Calu3 (cell line): ENCODE measurements at regions not wholly inside any gene's neighbourhood (a gene's known extent, or its start where the extent isn't known, plus 50 kb on each side); places are given as distances from the start of the nearest gene placed in this dataset.

Source experiments
- BruUV-seq: library from RNA; stranded (reverse); fragments of 400-500 nt; replicated peaks from 2 replicates; lab custom pipeline; 2021; lab: Mats Ljungman, UMichigan
- CTCF ChIA-PET: fragments of 300-600 bp; sonication (Branson Sonifier 250); formaldehyde crosslinking; loops from one replicate; lab custom pipeline; 2022; ENCODE audit warnings: antibody characterized with exemption; lab: Charles Lee
- DNase-seq: peaks from one replicate; pipeline ENCODE4 v3.0.0; 2022
- H3K27ac Mint-ChIP-seq: one replicate; pipeline ENCODE4 v1.8.0; 2022; ENCODE audit warnings: mixed read lengths; ENCODE audit not compliant: unreplicated experiment
- H3K27me3 Mint-ChIP-seq: one replicate; pipeline ENCODE4 v1.8.0; 2022; ENCODE audit warnings: mixed read lengths; ENCODE audit not compliant: unreplicated experiment
- H3K36me3 Mint-ChIP-seq: one replicate; pipeline ENCODE4 v1.8.0; 2022; ENCODE audit warnings: mild to moderate bottlenecking, moderate library complexity, mixed read lengths; ENCODE audit not compliant: insufficient read depth, unreplicated experiment
- H3K4me1 Mint-ChIP-seq: one replicate; pipeline ENCODE4 v1.8.0; 2022; ENCODE audit warnings: mild to moderate bottlenecking, low read depth, mixed read lengths; ENCODE audit not compliant: unreplicated experiment
- H3K4me3 Mint-ChIP-seq: one replicate; pipeline ENCODE4 v1.8.0; 2022; ENCODE audit warnings: mild to moderate bottlenecking, low read depth, moderate library complexity, mixed read lengths; ENCODE audit not compliant: unreplicated experiment
- H3K9me3 Mint-ChIP-seq: one replicate; pipeline ENCODE4 v1.8.0; 2022; ENCODE audit warnings: low read depth, mixed read lengths; ENCODE audit not compliant: unreplicated experiment
- intact Hi-C: fragments of 100-400 bp; cut with micrococcal nuclease; formaldehyde crosslinking; loops from one replicate; pipeline ENCODE4 v1.10.0; 2022; ENCODE audit not compliant: unreplicated experiment
- TF ChIP-seq, protein P1 (sequence below): fragments of 200-600 bp; IDR thresholded peaks from one replicate; pipeline ENCODE4 v1.8.0; 2022; ENCODE audit warnings: antibody characterized with exemption; ENCODE audit not compliant: unreplicated experiment

DNA sequence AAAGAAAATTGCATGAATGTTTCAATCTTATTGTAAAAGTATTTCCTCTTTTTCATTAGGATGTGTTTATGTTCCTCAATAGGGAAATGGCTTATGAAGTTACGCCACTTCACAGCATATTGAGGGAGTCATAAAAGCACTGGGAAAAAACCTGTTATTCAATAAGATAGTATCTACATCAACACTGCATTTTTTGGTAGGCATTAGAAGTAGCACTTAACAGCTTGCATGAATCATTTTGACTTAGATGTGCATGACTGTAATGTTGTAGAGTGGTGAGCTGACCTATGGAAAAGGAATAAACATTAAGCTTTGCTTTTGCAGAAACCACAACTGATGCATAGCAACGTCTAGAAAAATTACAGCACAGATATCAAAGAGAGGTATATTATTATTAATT lies 111.2 kb upstream of the GRXCR1 start:
- CTCF ChIA-PET = no interaction called here
- intact Hi-C loops = no loop called here

DNA sequence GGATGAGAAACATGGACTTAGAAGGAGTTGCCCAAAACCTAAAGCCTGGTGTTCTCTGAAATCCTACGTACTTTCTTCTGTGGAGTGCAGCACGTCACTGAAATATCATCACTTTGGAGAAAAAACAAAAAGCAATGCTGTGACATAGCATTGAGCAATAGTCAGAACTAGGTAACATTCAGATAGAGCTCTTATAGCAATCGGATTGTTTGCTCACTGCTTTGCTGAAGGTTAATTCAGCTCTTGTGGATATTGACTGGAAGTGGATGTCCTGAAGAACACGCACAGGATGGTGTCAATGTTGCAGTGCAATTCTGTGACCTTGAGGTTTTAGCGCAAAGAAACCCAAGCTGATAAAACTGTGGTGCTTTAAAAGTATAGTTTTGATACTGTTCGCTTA lies 114.2 kb upstream of the GRXCR1 start:
- H3K4me3 Mint-ChIP-seq = no peak overlapping the region
- peaks cover 3% of the 10 kb centered on the region for H3K9me3 Mint-ChIP-seq
- no peaks in the 10 kb centered on the region for H3K27me3 Mint-ChIP-seq
- TF ChIP-seq, protein P1, sequence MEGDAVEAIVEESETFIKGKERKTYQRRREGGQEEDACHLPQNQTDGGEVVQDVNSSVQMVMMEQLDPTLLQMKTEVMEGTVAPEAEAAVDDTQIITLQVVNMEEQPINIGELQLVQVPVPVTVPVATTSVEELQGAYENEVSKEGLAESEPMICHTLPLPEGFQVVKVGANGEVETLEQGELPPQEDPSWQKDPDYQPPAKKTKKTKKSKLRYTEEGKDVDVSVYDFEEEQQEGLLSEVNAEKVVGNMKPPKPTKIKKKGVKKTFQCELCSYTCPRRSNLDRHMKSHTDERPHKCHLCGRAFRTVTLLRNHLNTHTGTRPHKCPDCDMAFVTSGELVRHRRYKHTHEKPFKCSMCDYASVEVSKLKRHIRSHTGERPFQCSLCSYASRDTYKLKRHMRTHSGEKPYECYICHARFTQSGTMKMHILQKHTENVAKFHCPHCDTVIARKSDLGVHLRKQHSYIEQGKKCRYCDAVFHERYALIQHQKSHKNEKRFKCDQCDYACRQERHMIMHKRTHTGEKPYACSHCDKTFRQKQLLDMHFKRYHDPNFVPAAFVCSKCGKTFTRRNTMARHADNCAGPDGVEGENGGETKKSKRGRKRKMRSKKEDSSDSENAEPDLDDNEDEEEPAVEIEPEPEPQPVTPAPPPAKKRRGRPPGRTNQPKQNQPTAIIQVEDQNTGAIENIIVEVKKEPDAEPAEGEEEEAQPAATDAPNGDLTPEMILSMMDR = no peak
- no peaks in the 10 kb centered on the region for H3K4me1 Mint-ChIP-seq
- intact Hi-C loops = no loop called here
- no peak overlapping the region for H3K27ac Mint-ChIP-seq
- DNase-seq = no peak
- no TSS peak for BruUV-seq
- H3K36me3 Mint-ChIP-seq = no peaks in the 10 kb centered on the region
- CTCF ChIA-PET = no interaction called here

More for the DNA sequence above, 111.2 kb upstream of the GRXCR1 start:
- TF ChIP-seq, protein P1 = no peak
- DNase-seq = no peak
- Mint-ChIP-seq H3K36me3 (no peaks in the 10 kb centered on the region), H3K4me1 (no peaks in the 10 kb centered on the region), H3K4me3 (no peak overlapping the region), H3K27ac (no peak overlapping the region), H3K27me3 (no peaks in the 10 kb centered on the region), H3K9me3 (peaks cover 6% of the 10 kb centered on the region)
- no TSS peak for BruUV-seq

DNA sequence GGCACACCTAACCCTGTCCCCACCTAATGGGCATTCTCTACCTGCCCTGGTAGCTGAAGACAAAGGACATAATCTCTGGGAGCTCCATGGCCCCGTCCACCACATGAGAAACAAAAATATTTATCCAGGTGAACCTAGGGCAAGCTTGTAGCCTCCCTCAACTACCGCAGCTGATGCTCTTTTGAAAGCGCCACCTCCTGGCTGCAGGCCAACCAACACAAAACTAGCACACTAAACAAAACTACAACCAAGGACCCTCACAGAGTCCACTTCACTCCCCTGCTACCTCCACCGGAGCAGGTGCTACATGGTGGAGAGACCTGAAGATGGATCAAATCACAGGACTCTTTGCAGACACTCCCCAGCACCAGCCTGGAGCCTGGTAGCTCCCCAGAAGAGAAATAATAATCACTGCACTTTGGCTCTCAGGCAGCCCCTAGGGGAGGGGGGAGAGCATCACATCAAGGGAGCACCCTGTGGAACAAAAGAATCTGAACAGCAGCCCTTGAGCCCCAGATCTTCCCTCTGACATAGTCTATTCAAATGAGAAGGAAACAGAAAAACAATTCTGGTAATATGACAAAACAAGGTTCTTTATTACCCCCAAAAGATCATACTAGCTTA lies 111.3 kb upstream of the ATP8A1 start:
- BruUV-seq = no TSS peak
- TF ChIP-seq, protein P1 = no peak
- CTCF ChIA-PET = no interaction called here
- H3K27me3 Mint-ChIP-seq = no peaks in the 10 kb centered on the region
- H3K27ac Mint-ChIP-seq = no peak overlapping the region
- no peak for DNase-seq
- intact Hi-C loops = no loop called here
- H3K4me3 Mint-ChIP-seq = no peak overlapping the region
- peaks cover 9% of the 10 kb centered on the region for H3K9me3 Mint-ChIP-seq
- H3K36me3 Mint-ChIP-seq = no peaks in the 10 kb centered on the region
- H3K4me1 Mint-ChIP-seq = no peaks in the 10 kb centered on the region

DNA sequence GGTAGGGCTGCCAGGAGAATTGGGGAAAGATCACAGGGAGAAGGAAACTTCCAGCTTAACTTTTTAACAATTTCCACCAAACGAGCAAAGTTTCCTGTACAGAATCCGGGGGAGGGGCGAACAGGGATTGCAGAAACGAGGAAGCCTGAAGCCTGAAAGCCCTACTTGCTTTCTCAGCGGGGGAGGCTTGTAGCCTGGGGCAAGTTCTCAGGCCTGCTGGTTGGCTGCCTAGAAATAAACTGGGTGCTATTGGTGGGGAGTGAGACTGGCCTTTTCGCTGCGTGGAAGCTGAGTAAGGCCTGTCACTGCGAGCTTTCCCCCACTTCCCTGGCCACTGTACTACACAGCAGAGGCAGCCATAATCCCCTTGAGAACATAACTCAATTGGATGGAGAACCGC lies 110.8 kb upstream of the ATP8A1 start:
- H3K27ac Mint-ChIP-seq = no peak overlapping the region

More for the DNA sequence above, 110.8 kb upstream of the ATP8A1 start:
- DNase-seq = no peak
- TF ChIP-seq, protein P1 = no peak
- Mint-ChIP-seq H3K27me3 (no peaks in the 10 kb centered on the region), H3K4me1 (no peaks in the 10 kb centered on the region), H3K9me3 (peaks cover 9% of the 10 kb centered on the region), H3K4me3 (no peak overlapping the region), H3K36me3 (no peaks in the 10 kb centered on the region)
- CTCF ChIA-PET = no interaction called here
- no TSS peak for BruUV-seq
- intact Hi-C loops = no loop called here
